H9 (cell line): ENCODE measurements at regions not wholly inside any gene's neighbourhood (a gene's known extent, or its start where the extent isn't known, plus 50 kb on each side); places are given as distances from the start of the nearest gene placed in this dataset.
"Not testable (repeated sequence)": the region's sequence is repeated elsewhere in the genome, so short reads cannot be mapped to it uniquely, and the experiment has no call there.

Experiments used
- DNase-seq: peaks from one replicate; pipeline ENCODE4 v3.0.0-alpha.2; 2017
- H2AFZ ChIP-seq: one replicate; pipeline ENCODE4 v1.6.1; 2013; ENCODE audit warnings: mild to moderate bottlenecking, low read length, control low read depth, moderate library complexity
- H2AK5ac ChIP-seq: 2 replicates; pipeline ENCODE4 v1.6.1; 2013; ENCODE audit warnings: low read length, control low read depth, mixed read lengths; ENCODE audit not compliant: insufficient read length
- H2BK120ac ChIP-seq: one replicate; pipeline ENCODE4 v1.6.1; 2013; ENCODE audit warnings: low read depth, mild to moderate bottlenecking, low read length, control low read depth, inconsistent platforms; ENCODE audit not compliant: poor library complexity, severe bottlenecking
- H2BK12ac ChIP-seq: 2 replicates; pipeline ENCODE4 v1.6.1; 2013; ENCODE audit warnings: low read length, control low read depth, mixed read lengths, low read depth; ENCODE audit not compliant: insufficient read length
- H2BK15ac ChIP-seq: 2 replicates; pipeline ENCODE4 v1.6.1; 2013; ENCODE audit warnings: low read depth, low read length, control low read depth
- H2BK20ac ChIP-seq: one replicate; pipeline ENCODE4 v1.6.1; 2013; ENCODE audit warnings: low read depth, mild to moderate bottlenecking, low read length, control low read depth, inconsistent platforms; ENCODE audit not compliant: poor library complexity, severe bottlenecking
- H2BK5ac ChIP-seq: 2 replicates; pipeline ENCODE4 v1.6.1; 2013; ENCODE audit warnings: low read length, control low read depth, mixed read lengths; ENCODE audit not compliant: insufficient read length
- H3K14ac ChIP-seq: 2 replicates; pipeline ENCODE4 v1.6.1; 2013; ENCODE audit warnings: low read length, control low read depth; ENCODE audit not compliant: insufficient read depth
- H3K18ac ChIP-seq: 2 replicates; pipeline ENCODE4 v1.6.1; 2013; ENCODE audit warnings: low read depth, mild to moderate bottlenecking, mixed read lengths, low read length, control low read depth; ENCODE audit not compliant: insufficient read length
- H3K23ac ChIP-seq: 2 replicates; pipeline ENCODE4 v1.6.1; 2013; ENCODE audit warnings: low read length, control low read depth, mixed read lengths, low read depth; ENCODE audit not compliant: insufficient read length
- H3K23me2 ChIP-seq: 2 replicates; pipeline ENCODE4 v1.6.1; 2013; ENCODE audit warnings: low read depth, mild to moderate bottlenecking, mixed read lengths, low read length, control low read depth; ENCODE audit not compliant: insufficient read length, poor library complexity, severe bottlenecking
- H3K27ac ChIP-seq: 2 replicates; pipeline ENCODE4 v1.5.1; 2013; ENCODE audit warnings: low read length, control low read depth, mixed read lengths, low read depth; ENCODE audit not compliant: insufficient read length
- H3K27me3 ChIP-seq: 2 replicates; pipeline ENCODE4 v1.6.1; 2013; ENCODE audit warnings: low read length, control low read depth, inconsistent platforms; ENCODE audit not compliant: insufficient read depth
- H3K4ac ChIP-seq: 2 replicates; pipeline ENCODE4 v1.6.1; 2013; ENCODE audit warnings: low read depth, mild to moderate bottlenecking, control low read depth, inconsistent platforms, low read length, moderate library complexity
- H3K4me1 ChIP-seq: 2 replicates; pipeline ENCODE4 v1.6.1; 2013; ENCODE audit warnings: low read length, control low read depth, inconsistent platforms; ENCODE audit not compliant: insufficient read depth
- H3K4me2 ChIP-seq: 2 replicates; pipeline ENCODE4 v1.6.1; 2013; ENCODE audit warnings: low read length, control low read depth, mixed read lengths; ENCODE audit not compliant: insufficient read length, insufficient read depth
- H3K56ac ChIP-seq: 2 replicates; pipeline ENCODE4 v1.6.1; 2013; ENCODE audit warnings: low read depth, mild to moderate bottlenecking, mixed read lengths, low read length, control low read depth; ENCODE audit not compliant: insufficient read length
- H3K79me1 ChIP-seq: 2 replicates; pipeline ENCODE4 v1.6.1; 2013; ENCODE audit warnings: low read depth, mild to moderate bottlenecking, moderate library complexity, low read length, control low read depth, inconsistent platforms; ENCODE audit not compliant: insufficient read depth, poor library complexity, severe bottlenecking
- H3K79me2 ChIP-seq: 2 replicates; pipeline ENCODE4 v1.6.1; 2013; ENCODE audit warnings: low read length, control low read depth, inconsistent platforms; ENCODE audit not compliant: insufficient read depth
- H3K9ac ChIP-seq: 2 replicates; pipeline ENCODE4 v1.6.1; 2013; ENCODE audit warnings: low read length, control low read depth, mixed read lengths; ENCODE audit not compliant: insufficient read length; ENCODE audit errors: extremely low read depth
- H3K9me3 ChIP-seq: one replicate; pipeline ENCODE4 v1.6.1; 2013; ENCODE audit warnings: low read depth, low read length, inconsistent platforms; ENCODE audit not compliant: control insufficient read depth
- H3T11ph ChIP-seq: one replicate; pipeline ENCODE4 v1.6.1; 2013; ENCODE audit warnings: mild to moderate bottlenecking, low read length, control low read depth, inconsistent platforms
- H4K20me1 ChIP-seq: one replicate; pipeline ENCODE4 v1.6.1; 2013; ENCODE audit not compliant: control insufficient read depth, insufficient read length, insufficient read depth
- H4K5ac ChIP-seq: 2 replicates; pipeline ENCODE4 v1.6.1; 2013; ENCODE audit warnings: low read depth, mild to moderate bottlenecking, mixed read lengths, low read length, control low read depth; ENCODE audit not compliant: insufficient read length
- H4K8ac ChIP-seq: replicated peaks from 2 replicates; pipeline ENCODE4 v1.6.1; 2013; ENCODE audit warnings: low read length, control low read depth, mixed read lengths, low read depth; ENCODE audit not compliant: insufficient read length
- H4K91ac ChIP-seq: 2 replicates; pipeline ENCODE4 v1.6.1; 2013; ENCODE audit warnings: low read depth, mild to moderate bottlenecking, moderate library complexity, mixed read lengths, low read length, control low read depth; ENCODE audit not compliant: insufficient read length
- H3K27ac Mint-ChIP-seq, 3 experiments: 2 replicates in 2 of 3; 3 replicates in 1 of 3; pipeline ENCODE4 v1.8.0; 2020 to 2021; ENCODE audit warnings: mixed read lengths in 3 of 3, mild to moderate bottlenecking in 1 of 3, moderate library complexity in 1 of 3
- H3K27me3 Mint-ChIP-seq: 2 replicates; pipeline ENCODE4 v1.8.0; 2021; ENCODE audit warnings: low read depth, mild to moderate bottlenecking, moderate library complexity, mixed read lengths
- H3K36me3 Mint-ChIP-seq, 3 experiments: 2 replicates in 2 of 3; 3 replicates in 1 of 3; pipeline ENCODE4 v1.8.0; 2020 to 2021; ENCODE audit warnings: low read depth in 3 of 3, mixed read lengths in 3 of 3; ENCODE audit not compliant: insufficient read depth in 1 of 3
- H3K4me1 Mint-ChIP-seq, 2 experiments: 2 replicates each; pipeline ENCODE4 v1.8.0; 2020; ENCODE audit warnings: mixed read lengths in 2 of 2
- H3K4me3 Mint-ChIP-seq, 2 experiments: 2 replicates in 1 of 2; 3 replicates in 1 of 2; pipeline ENCODE4 v1.8.0; 2020 to 2021; ENCODE audit warnings: mild to moderate bottlenecking in 2 of 2, mixed read lengths in 2 of 2, moderate library complexity in 1 of 2
- H3K9me3 Mint-ChIP-seq, 2 experiments: 2 replicates in 1 of 2; 3 replicates in 1 of 2; pipeline ENCODE4 v1.8.0; 2020; ENCODE audit warnings: mild to moderate bottlenecking in 2 of 2, mixed read lengths in 2 of 2, moderate library complexity in 1 of 2
- WGBS: extraction: QIAGEN DNeasy Blood & Tissue Kit; methylation state at CpG from one replicate; pipeline ENCODE4 v1.1.7; 2013; ENCODE audit warnings: missing lambda C conversion rate, low lambda C conversion rate, mixed read lengths; ENCODE audit not compliant: insufficient read length; ENCODE audit errors: extremely low coverage; 5-methylcytosine and 5-hydroxymethylcytosine counted together
- TF ChIP-seq, protein P1 (sequence below): fragments of 200-600 bp; sonication (generic); conservative IDR thresholded peaks from 3 replicates; pipeline ENCODE4 v1.8.0; 2021; ENCODE audit warnings: antibody characterized with exemption, mild to moderate bottlenecking

- H4K91ac ChIP-seq: no peak overlapping the region
- H2AK5ac ChIP-seq: no peak overlapping the region
- no peak for DNase-seq
- H3K23ac ChIP-seq: no peak overlapping the region
- H2BK5ac ChIP-seq: no peak overlapping the region
- H4K8ac ChIP-seq: no peak overlapping the region
- no peak overlapping the region for H2BK12ac ChIP-seq
- Mint-ChIP-seq H3K27ac (no peak overlapping the region), H3K27me3 (peaks cover 6% of the 10 kb centered on the region), H3K4me1 (peaks cover 4 to 7% of the 10 kb centered on the region in 2 experiments; a peak in 3 of 4 replicates), H3K9me3 (peaks cover 0 to 2% of the 10 kb centered on the region in 2 experiments; a peak in 2 of 5 replicates), H3K4me3 (no peak overlapping the region), H3K36me3 (no peaks in the 10 kb centered on the region)
- no peak overlapping the region for H3K4ac ChIP-seq
- no peak overlapping the region for H3K9ac ChIP-seq
- no peaks in the 10 kb centered on the region for H3K79me2 ChIP-seq
- WGBS: no CpG with 5 or more reads among the region's 23 CpGs
- H3T11ph ChIP-seq: no peak overlapping the region
- no peak overlapping the region for H2BK20ac ChIP-seq
- no peak overlapping the region; the same call in 1 of the 2 replicates for H3K14ac ChIP-seq
- H3K18ac ChIP-seq: no peak overlapping the region
- no peaks in the 10 kb centered on the region for H3K27me3 ChIP-seq
- H4K5ac ChIP-seq: no peak overlapping the region
- no peak overlapping the region for H2BK120ac ChIP-seq
- no peak overlapping the region for H3K27ac ChIP-seq
- H3K79me1 ChIP-seq: no peaks in the 10 kb centered on the region
- TF ChIP-seq, protein P1, sequence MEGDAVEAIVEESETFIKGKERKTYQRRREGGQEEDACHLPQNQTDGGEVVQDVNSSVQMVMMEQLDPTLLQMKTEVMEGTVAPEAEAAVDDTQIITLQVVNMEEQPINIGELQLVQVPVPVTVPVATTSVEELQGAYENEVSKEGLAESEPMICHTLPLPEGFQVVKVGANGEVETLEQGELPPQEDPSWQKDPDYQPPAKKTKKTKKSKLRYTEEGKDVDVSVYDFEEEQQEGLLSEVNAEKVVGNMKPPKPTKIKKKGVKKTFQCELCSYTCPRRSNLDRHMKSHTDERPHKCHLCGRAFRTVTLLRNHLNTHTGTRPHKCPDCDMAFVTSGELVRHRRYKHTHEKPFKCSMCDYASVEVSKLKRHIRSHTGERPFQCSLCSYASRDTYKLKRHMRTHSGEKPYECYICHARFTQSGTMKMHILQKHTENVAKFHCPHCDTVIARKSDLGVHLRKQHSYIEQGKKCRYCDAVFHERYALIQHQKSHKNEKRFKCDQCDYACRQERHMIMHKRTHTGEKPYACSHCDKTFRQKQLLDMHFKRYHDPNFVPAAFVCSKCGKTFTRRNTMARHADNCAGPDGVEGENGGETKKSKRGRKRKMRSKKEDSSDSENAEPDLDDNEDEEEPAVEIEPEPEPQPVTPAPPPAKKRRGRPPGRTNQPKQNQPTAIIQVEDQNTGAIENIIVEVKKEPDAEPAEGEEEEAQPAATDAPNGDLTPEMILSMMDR: no peak
- H3K56ac ChIP-seq: no peak overlapping the region
- no peaks in the 10 kb centered on the region for H3K23me2 ChIP-seq
- H3K9me3 ChIP-seq: no peaks in the 10 kb centered on the region
- no peak overlapping the region for H2AFZ ChIP-seq
- no peaks in the 10 kb centered on the region for H4K20me1 ChIP-seq
- H3K4me2 ChIP-seq: no peak overlapping the region
- H3K4me1 ChIP-seq: no peaks in the 10 kb centered on the region
- no peak overlapping the region for H2BK15ac ChIP-seq
Measured at GRCh38 chr18:76273036-76273545, 222.0 kb downstream of the ZNF516 start.

DNA sequence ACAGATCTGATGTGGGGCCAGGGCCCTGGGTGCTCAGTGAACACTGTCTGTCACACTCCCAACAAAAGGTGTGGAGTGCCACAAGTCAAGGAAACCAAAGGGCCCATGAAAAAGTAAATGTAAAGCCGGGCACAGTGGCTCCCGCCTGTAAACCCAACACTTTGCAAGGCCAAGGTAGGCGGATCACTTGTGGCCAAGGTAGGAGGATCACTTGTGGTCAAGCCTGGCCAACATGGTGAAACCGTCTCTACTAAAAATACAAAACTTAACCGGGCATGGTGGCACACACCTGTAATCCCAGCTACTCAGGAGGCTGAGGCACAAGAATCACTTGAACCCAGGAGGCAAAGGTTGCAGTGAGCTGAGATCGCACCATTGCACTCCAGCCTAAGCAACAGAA lies 227.6 kb downstream of the ZNF516 start:
- not testable (repeated sequence) for H2BK15ac ChIP-seq, H2BK120ac ChIP-seq, H3K14ac ChIP-seq, H2AFZ ChIP-seq, H3K79me1 ChIP-seq, H4K5ac ChIP-seq, H3K4ac ChIP-seq, H3K4me1 ChIP-seq, H4K8ac ChIP-seq, H4K20me1 ChIP-seq, H3K79me2 ChIP-seq, H3K4me3 Mint-ChIP-seq, H3K27ac Mint-ChIP-seq, H3K23me2 ChIP-seq, H3K27me3 Mint-ChIP-seq, H2BK5ac ChIP-seq, H2AK5ac ChIP-seq, H3T11ph ChIP-seq, H3K9me3 ChIP-seq, H4K91ac ChIP-seq, H3K9me3 Mint-ChIP-seq, H2BK12ac ChIP-seq, H3K4me2 ChIP-seq, H3K9ac ChIP-seq, H3K56ac ChIP-seq, H3K18ac ChIP-seq, H3K36me3 Mint-ChIP-seq, DNase-seq, H3K27ac ChIP-seq, H2BK20ac ChIP-seq, H3K23ac ChIP-seq, H3K27me3 ChIP-seq
- WGBS: no CpG with 5 or more reads among the region's 6 CpGs
- H3K4me1 Mint-ChIP-seq: peaks cover 21 to 22% of the 10 kb centered on the region in 2 experiments
